SK-N-DZ (cell line): ENCODE measurements at regions not wholly inside any gene's neighbourhood (a gene's known extent, or its start where the extent isn't known, plus 50 kb on each side); places are given as distances from the start of the nearest gene placed in this dataset.
"Not testable (repeated sequence)": the region's sequence is repeated elsewhere in the genome, so short reads cannot be mapped to it uniquely, and the experiment has no call there.

Experiments
- DNase-seq: peaks from one replicate; pipeline ENCODE4 v3.0.0-alpha.2; 2015; ENCODE audit warnings: low spot score

GRCh38 chr3:146770881-146771280, 165.7 kb upstream of the PLSCR5 start:
- no peak for DNase-seq

- no peak for DNase-seq
Measured at GRCh38 chr3:146770301-146770700, 165.2 kb upstream of the PLSCR5 start.

DNA sequence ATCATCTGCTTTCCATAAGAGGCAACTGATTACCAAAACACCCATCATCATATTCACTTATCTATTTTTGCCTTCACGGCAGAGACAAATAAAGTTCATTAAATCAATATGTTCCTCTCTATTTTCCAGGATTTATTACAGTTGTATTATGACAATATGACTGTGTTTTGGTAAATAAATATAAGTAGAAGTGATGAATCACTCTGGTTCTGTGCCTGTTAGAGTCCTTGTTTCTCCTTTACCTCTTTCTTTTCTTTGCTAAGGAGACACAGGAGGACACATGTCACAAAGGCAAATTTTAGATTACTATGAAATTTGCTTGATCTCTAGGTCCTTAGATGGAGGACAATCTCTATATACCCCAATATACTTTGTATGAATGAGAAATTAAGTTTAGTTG, 152.6 kb upstream of the PLSCR5 start:
- no peak for DNase-seq

DNA sequence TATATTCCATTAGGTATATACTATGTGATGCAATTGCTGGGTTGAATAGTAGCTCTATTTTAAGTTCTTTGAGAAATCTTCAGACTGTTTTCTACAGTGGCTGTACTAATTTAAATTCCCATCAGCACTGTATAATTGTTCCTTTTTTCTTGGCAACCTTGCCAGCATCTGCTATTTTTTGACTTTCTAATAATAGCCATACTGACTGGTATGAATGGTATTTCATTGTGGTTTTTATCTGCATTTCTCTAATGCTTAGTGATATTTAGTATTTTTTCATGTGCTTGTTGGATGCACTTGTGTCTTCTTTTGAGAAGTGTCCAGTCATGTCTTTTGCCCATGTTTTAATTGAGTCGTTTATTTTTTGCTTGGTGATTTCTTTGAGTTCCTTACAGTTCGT, 145.1 kb upstream of the PLSCR5 start:
- DNase-seq = no peak

DNA sequence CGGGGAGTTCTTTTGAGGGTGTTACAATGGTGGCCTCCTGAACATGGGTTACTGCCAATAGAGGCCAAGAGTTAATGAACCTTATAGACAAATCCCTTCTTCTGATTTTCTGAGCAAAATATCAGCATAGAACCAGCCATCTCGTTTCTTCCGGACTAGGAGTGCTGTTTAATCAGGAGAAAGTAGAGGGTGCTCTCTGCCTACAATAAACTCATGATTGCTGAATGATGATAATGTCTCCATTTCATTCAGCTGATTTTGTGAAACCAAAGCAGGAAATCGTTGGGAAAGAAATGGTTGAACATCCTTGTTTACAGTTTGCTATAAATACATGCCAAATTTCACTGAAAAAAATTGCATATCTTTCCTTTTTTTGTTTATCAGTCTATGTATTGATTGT, 142.8 kb upstream of the PLSCR5 start:
- no peak for DNase-seq

DNA sequence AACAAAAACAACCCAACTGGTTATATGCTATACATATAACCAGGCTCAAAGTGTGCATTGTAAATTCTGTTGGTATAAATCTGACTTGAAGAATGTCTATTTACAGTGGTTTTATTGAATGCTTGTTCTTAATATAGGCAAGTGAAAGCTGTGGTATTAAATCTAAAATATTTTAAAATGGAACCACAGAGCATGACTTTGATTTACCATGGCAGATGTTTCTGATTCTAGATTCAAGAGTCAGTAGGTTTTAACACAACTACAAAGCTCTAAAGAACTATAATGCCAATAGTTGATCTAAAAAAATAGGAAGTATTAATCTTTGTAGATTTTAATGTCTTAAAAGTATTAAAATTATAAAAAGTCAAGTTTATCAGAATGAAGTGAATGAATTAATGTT, 141.9 kb upstream of the PLSCR5 start:
- DNase-seq = no peak

DNA sequence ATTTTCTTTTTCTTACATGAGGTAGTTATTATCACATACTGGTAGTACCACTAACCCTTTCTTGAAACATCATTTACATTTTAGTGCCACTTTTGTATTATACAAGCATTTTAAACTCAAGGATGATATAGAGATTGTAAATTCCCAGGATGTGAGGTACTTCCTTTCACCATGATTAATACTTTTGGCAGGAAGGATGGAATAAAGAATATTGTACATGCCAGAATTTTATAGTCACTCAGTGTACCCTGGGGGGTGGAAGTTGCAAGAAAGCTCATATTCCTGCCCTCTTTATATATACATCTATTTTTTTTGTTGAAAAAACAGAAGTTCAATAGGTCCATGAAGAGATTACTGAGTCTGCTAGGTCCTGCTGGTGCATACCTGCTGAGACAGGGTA, 141.0 kb upstream of the PLSCR5 start:
- DNase-seq = no peak

- DNase-seq = no peak
Measured at GRCh38 chr3:146739203-146739671, 134.1 kb upstream of the PLSCR5 start.

- no peak for DNase-seq
Measured at GRCh38 chr3:146732325-146732724, 127.2 kb upstream of the PLSCR5 start.

GRCh38 chr3:146715170-146715569, 110.0 kb upstream of the PLSCR5 start:
- no peak for DNase-seq

GRCh38 chr3:146712806-146713205, 107.7 kb upstream of the PLSCR5 start:
- DNase-seq = no peak

GRCh38 chr3:146709969-146710368, 104.8 kb upstream of the PLSCR5 start:
- no peak for DNase-seq

DNA sequence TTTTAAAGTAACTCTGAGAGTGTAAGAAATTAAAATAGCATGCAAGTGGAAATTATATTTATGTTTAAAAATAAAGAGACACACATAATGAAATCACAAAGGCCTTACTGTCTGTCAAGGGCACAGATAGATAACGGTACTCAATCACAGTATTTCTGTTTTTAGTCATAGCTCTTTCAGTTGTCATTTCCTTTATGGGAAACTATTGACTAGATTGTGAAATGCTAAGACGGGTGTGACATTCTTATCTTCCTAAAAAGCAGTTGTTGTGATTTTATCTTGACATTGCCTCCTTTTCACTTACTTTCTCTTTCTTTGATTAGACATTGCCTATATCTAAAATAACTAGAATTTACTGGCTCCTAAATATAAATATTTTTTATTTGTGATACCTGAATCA, 100.1 kb upstream of the PLSCR5 start:
- DNase-seq = no peak

DNA sequence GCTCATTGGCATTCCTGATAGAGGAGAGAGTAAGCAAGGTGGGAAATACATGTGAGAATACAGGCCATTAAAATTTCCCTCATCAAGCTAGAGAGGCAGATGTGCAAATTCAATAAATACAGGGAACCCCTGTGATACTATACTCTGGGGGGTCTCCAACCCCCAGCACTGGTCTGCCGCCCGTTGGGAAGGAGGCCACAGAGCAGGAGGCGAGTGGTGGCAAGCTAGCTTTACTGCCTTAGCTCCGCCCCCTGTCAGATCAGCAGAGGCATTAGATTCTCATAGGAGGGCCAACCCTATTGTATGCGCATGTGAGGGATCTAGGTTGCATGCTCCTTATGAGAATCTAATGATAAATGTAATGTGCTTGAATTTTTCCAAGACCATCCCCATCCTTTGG, 97.1 kb upstream of the PLSCR5 start:
- DNase-seq = no peak

GRCh38 chr3:146701246-146701645, 96.1 kb upstream of the PLSCR5 start:
- no peak for DNase-seq

DNA sequence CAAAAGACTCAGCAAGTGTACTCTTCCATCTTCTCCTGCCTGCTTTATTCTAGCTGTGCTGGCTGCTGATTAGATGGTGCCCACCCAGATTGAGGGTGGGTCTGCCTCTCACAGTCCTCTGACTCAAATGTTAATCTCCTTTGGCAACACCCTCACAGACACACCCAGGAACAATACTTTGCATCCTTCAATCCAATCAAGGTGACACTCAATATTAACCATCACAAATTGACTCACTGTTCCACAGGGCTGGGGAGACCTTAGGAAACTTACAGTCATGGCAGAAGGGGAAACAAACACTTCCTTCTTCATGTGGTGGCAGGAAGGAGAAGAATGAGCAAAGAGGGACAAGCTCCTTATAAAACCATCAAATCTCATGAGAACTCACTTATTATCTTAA, 94.9 kb upstream of the PLSCR5 start:
- DNase-seq = not testable (repeated sequence)

DNA sequence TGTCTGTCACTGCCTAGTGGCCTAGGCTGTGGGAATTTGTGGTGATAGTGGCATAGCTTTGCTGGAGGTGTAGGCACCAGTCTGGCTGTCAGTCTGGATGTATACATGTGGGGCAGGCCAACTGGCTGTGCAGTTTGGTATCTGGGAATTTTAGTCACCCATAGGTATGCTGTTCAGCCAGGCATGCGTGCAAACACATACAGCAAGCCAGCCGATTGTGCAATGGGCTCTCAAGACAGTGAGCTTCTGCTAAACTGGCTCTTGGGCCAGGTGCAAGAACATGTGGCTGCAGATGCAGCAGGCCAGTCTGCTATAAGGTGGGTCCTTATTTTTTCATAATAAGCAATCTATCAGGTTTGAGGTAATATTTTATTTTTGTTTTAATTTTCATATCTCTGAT, 87.1 kb upstream of the PLSCR5 start:
- no peak for DNase-seq

GRCh38 chr3:146685050-146685814, 80.1 kb upstream of the PLSCR5 start:
- no peak for DNase-seq

DNA sequence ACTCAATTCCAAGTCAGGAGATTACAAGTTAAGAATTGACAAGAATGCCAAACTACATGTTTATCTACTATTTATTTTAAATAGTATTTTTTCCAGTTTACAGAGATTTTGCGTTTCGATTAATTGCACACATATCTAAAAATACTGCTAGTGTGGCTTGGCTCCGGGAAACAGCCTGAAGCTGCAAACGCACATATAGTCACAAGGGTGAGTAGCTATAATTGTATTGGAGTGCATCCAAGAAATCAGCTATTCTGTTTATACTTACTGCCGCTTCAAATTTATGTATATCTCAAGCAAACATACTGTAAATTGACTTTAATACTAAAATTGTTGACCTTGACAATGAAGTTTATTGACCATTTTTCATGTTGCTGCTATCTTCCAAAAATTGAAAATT, 77.0 kb upstream of the PLSCR5 start:
- DNase-seq = no peak

DNA sequence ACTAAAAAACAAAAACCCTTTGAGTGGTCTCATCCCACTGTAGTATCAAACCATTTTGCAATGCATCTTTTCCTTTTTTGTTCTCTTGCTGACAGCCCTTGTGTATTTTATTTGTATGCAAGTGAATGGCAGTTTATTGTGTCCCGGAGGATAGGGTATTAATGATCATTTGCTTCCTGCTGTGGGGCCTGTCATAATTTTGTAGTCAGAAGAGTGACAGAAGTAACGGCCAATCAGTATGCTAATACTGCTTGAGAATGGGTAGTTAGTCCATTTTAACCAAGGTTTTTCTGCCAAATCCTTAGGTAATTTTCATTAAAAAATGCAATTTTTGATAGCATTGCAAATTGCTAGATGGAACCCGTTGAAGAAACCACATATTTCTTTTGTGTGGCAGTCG, 75.5 kb upstream of the PLSCR5 start:
- DNase-seq = no peak

DNA sequence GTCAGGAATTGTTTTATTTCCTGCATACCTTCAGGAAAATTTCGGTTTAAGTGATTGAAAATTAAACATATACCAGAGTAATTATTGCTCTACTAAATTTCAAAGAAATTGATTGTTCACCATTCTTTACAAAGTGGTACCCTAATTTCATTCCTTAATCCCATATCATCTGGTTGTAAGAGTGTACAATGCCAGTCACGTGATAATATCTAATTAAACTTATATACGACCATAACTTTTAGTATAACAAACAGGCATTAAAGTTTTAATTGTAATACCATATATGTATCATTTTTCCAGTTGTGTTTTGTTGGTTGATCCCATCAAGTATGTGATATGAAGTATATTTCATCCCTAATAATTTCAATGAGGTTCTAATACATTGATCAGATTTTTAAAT, 74.8 kb upstream of the PLSCR5 start:
- DNase-seq = no peak

- DNase-seq = no peak
Measured at GRCh38 chr3:146679191-146679590, 74.0 kb upstream of the PLSCR5 start.

GRCh38 chr3:146672941-146673340, 67.8 kb upstream of the PLSCR5 start:
- no peak for DNase-seq

DNA sequence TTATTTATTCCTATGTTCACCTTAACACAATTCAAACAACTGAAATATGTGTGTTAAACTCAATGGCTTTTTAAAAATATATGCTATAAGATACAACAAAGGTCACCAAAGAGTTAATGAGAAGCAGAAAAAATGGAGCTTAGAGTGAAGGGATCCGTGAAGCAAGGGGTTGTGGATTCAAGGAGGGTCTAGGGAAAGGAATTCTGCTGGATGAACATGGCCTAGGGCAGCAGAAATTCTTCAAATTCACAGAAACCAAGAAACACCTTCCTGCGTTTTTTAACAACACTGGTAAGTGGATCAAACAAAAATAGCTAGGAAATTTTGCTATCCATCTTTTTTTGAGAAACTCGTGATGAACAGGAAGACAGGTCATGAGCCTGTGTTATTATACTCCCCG, 59.3 kb upstream of the PLSCR5 start:
- no peak for DNase-seq
